ENCODE measurements at regions not wholly inside any gene's neighbourhood (a gene's known extent, or its start where the extent isn't known, plus 50 kb on each side); places are given as distances from the start of the nearest gene placed in this dataset.
"Not testable (repeated sequence)": the region's sequence is repeated elsewhere in the genome, so short reads cannot be mapped to it uniquely, and the experiment has no call there.

- Histone ChIP-seq H3K27me3 (no peaks in the 10 kb centered on the region), H3K36me3 (no peaks in the 10 kb centered on the region), H3K4me3 (no peak overlapping the region), H3K4me1 (no peaks in the 10 kb centered on the region), H3K27ac (no peak overlapping the region), H3K9me3 (no peaks in the 10 kb centered on the region)
- no peak for TF ChIP-seq CTCF (IDR thresholded peaks at IDR 0.05)
- DNase-seq (ENCODE audit: low spot score in 2 of 2) = no peak
- intact Hi-C loops (cut with DNase I) = no loop called here
Measured at GRCh38 chr3:110886222-110886893, 185.3 kb upstream of the NECTIN3 start.

- Histone ChIP-seq H3K9me3 (no peaks in the 10 kb centered on the region), H3K36me3 (no peaks in the 10 kb centered on the region), H3K27ac (no peak overlapping the region), H3K4me3 (no peak overlapping the region), H3K27me3 (no peaks in the 10 kb centered on the region), H3K4me1 (no peaks in the 10 kb centered on the region)
- no peak for TF ChIP-seq CTCF (IDR thresholded peaks at IDR 0.05)
- intact Hi-C loops (cut with DNase I) = no loop called here
- no peak for DNase-seq (ENCODE audit: low spot score in 2 of 2)
Measured at GRCh38 chr3:110887176-110887575, 184.4 kb upstream of the NECTIN3 start.

GRCh38 chr3:110888625-110889375 lies 182.8 kb upstream of the NECTIN3 start:
- DNase-seq (ENCODE audit: low spot score in 2 of 2); H3K27ac ChIP-seq; H3K27me3 ChIP-seq; H3K4me3 ChIP-seq; H3K4me1 ChIP-seq; H3K36me3 ChIP-seq; intact Hi-C loops (cut with DNase I); H3K9me3 ChIP-seq: not testable (repeated sequence)

GRCh38 chr3:110889376-110889699 lies 182.3 kb upstream of the NECTIN3 start:
- intact Hi-C loops (cut with DNase I); H3K36me3 ChIP-seq; DNase-seq (ENCODE audit: low spot score in 2 of 2): not testable (repeated sequence)

GRCh38 chr3:110894574-110894973 lies 177.0 kb upstream of the NECTIN3 start:
- intact Hi-C loops (cut with DNase I) = no loop called here
- no peaks in the 10 kb centered on the region for H3K36me3 ChIP-seq
- H3K4me1 ChIP-seq = no peaks in the 10 kb centered on the region
- no peak overlapping the region for H3K4me3 ChIP-seq
- no peaks in the 10 kb centered on the region for H3K27me3 ChIP-seq
- no peak overlapping the region for H3K27ac ChIP-seq
- no peaks in the 10 kb centered on the region for H3K9me3 ChIP-seq
- no peak for TF ChIP-seq CTCF (IDR thresholded peaks at IDR 0.05)
- DNase-seq (ENCODE audit: low spot score in 2 of 2) = no peak

More at GRCh38 chr3:110889376-110889699, 182.3 kb upstream of the NECTIN3 start:
- H3K27ac ChIP-seq, H3K27me3 ChIP-seq, H3K4me3 ChIP-seq, H3K9me3 ChIP-seq, H3K4me1 ChIP-seq: not testable (repeated sequence)

- TF ChIP-seq CTCF (IDR thresholded peaks at IDR 0.05) = no peak
- Histone ChIP-seq H3K27me3 (no peaks in the 10 kb centered on the region), H3K4me1 (no peaks in the 10 kb centered on the region)
Measured at GRCh38 chr3:110895054-110895453, 176.6 kb upstream of the NECTIN3 start.

More at GRCh38 chr3:110895054-110895453, 176.6 kb upstream of the NECTIN3 start:
- Histone ChIP-seq H3K27ac (no peak overlapping the region), H3K9me3 (no peaks in the 10 kb centered on the region), H3K4me3 (no peak overlapping the region), H3K36me3 (no peaks in the 10 kb centered on the region)
- no peak for DNase-seq (ENCODE audit: low spot score in 2 of 2)
- intact Hi-C loops (cut with DNase I) = no loop called here
